ENCODE measurements at regions not wholly inside any gene's neighbourhood (a gene's known extent, or its start where the extent isn't known, plus 50 kb on each side); places are given as distances from the start of the nearest gene placed in this dataset.

GRCh38 chr2:169422120-169422519 is 57.2 kb upstream of the BBS5 start:
- no peak overlapping the region for H2BK15ac ChIP-seq (ENCODE audit: low read length)
- CTCF ChIA-PET (ENCODE audit: partially characterized antibody): interaction anchor here (0.6 kb wide), 1 partner anchor 238 kb away, joined by 3 read pairs; no protein-coding TSS in a partner anchor
- H2BK120ac ChIP-seq (replicated peaks; ENCODE audit: low read depth, low read length): no peak overlapping the region
- no peak overlapping the region for H3K27ac ChIP-seq (ENCODE audit: low read depth, low read length)
- H3K79me2 ChIP-seq (ENCODE audit: control insufficient read depth in 1 of 2, insufficient read depth in 2 of 2, low read length in 2 of 2): no peaks in the 10 kb centered on the region
- no peak overlapping the region for H2AFZ ChIP-seq (ENCODE audit: low read length)
- no peak overlapping the region for H4K91ac ChIP-seq (replicated peaks; ENCODE audit: insufficient read length, low read length)
- H4K5ac ChIP-seq (ENCODE audit: insufficient read length, low read depth, low read length): no peak overlapping the region
- H4K8ac ChIP-seq (ENCODE audit: extremely low read depth, insufficient read depth, low read length): no peak overlapping the region
- WGBS, 2 experiments (ENCODE audit: extremely low coverage in 1 of 2, insufficient coverage in 1 of 2, insufficient read length in 1 of 2, insufficient replicate concordance in 2 of 2, low coverage in 1 of 2, low lambda C conversion rate in 2 of 2, missing lambda C conversion rate in 1 of 2): 90% methylated on average over 4 of the region's 4 CpGs; no CpG with 5 or more reads in 1 of the 2 experiments
- no peaks in the 10 kb centered on the region for H3K36me3 ChIP-seq (ENCODE audit: control insufficient read depth in 2 of 4, insufficient read depth in 4 of 4, low read length in 3 of 4)
- no peak overlapping the region for H3K18ac ChIP-seq (ENCODE audit: extremely low read depth, low read length)
- H2AK5ac ChIP-seq (ENCODE audit: low read depth, low read length): no peak overlapping the region
- H3K4me2 ChIP-seq (ENCODE audit: insufficient read depth in 1 of 2, low read depth in 2 of 2, low read length in 2 of 2): no peak overlapping the region
- no peaks in the 10 kb centered on the region for H3K9me3 ChIP-seq (ENCODE audit: insufficient read depth in 2 of 2, low read depth in 1 of 2, low read length in 1 of 2)
- TF ChIP-seq RXRA (IDR thresholded peaks at IDR 0.05; ENCODE audit: insufficient read depth, low read depth, low read length) (no peak), PHF8 (conservative IDR thresholded peaks at IDR 0.05; ENCODE audit: low read depth, low read length) (no peak), FOSL1 (IDR thresholded peaks at IDR 0.05; ENCODE audit: insufficient read depth, low read depth, low read length) (no peak), SUZ12 (IDR thresholded peaks at IDR 0.05; ENCODE audit: low read length) (no peak), POU5F1 (IDR thresholded peaks at IDR 0.05; ENCODE audit: low read depth, low read length) (no peak), SIX5 (IDR thresholded peaks at IDR 0.05; ENCODE audit: low read depth, low read length) (no peak), HDAC6 (IDR thresholded peaks at IDR 0.05; ENCODE audit: low read depth, low read length) (no peak), TAF1 (IDR thresholded peaks at IDR 0.05; ENCODE audit: low read depth, low read length) (no peak), BCL11A (IDR thresholded peaks at IDR 0.05; ENCODE audit: low read depth in 2 of 2, low read length in 2 of 2) (no peak), KDM1A (IDR thresholded peaks at IDR 0.05; ENCODE audit: borderline replicate concordance, low read length) (no peak), SIRT6 (IDR thresholded peaks at IDR 0.05; ENCODE audit: low read length) (no peak)
- TF ChIP-seq, protein P1, sequence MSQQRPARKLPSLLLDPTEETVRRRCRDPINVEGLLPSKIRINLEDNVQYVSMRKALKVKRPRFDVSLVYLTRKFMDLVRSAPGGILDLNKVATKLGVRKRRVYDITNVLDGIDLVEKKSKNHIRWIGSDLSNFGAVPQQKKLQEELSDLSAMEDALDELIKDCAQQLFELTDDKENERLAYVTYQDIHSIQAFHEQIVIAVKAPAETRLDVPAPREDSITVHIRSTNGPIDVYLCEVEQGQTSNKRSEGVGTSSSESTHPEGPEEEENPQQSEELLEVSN (IDR thresholded peaks at IDR 0.05): no peak
- H2BK12ac ChIP-seq (ENCODE audit: low read depth, low read length): no peak overlapping the region
- H2BK20ac ChIP-seq (ENCODE audit: low read length): no peak overlapping the region
- H3K4ac ChIP-seq (replicated peaks; ENCODE audit: insufficient read length, low read depth, low read length): no peak overlapping the region
- H3K9ac ChIP-seq (replicated peaks in 1 of 4; ENCODE audit: extremely low read depth in 1 of 4, low read depth in 3 of 4, low read length in 3 of 4): no peak overlapping the region
- H3K14ac ChIP-seq (ENCODE audit: insufficient read length): no peak overlapping the region
- no peaks in the 10 kb centered on the region for H4K20me1 ChIP-seq (replicated peaks in 1 of 2; ENCODE audit: control insufficient read depth in 1 of 2, insufficient read depth in 2 of 2, low read length in 2 of 2)
- no peaks in the 10 kb centered on the region for H3K27me3 ChIP-seq (replicated peaks in 1 of 4; ENCODE audit: control insufficient read depth in 3 of 4, extremely low read depth in 1 of 4, insufficient read depth in 3 of 4, low read length in 3 of 4)
- POLR2A ChIA-PET (ENCODE audit: partially characterized antibody): interaction anchor here (0.7 kb wide), 1 partner anchor 754 kb away, joined by 3 read pairs; no protein-coding TSS in a partner anchor
- FAIRE-seq (no peak), DNase-seq (ENCODE audit: low read depth in 1 of 2, low spot score in 2 of 2) (no peak)
- H3K23me2 ChIP-seq (ENCODE audit: low read depth, low read length): no peaks in the 10 kb centered on the region; the same call in 1 of the 2 replicates
- H3K56ac ChIP-seq (replicated peaks; ENCODE audit: insufficient read length, low read depth, low read length): no peak overlapping the region
- no peak overlapping the region for H2BK5ac ChIP-seq (ENCODE audit: low read depth, low read length)
- H3K23ac ChIP-seq (ENCODE audit: insufficient read length): no peak overlapping the region
- no peak overlapping the region for H3K4me3 ChIP-seq (ENCODE audit: extremely low read depth in 1 of 4, insufficient read depth in 2 of 4, low read depth in 3 of 4, low read length in 4 of 4)
- H3K79me1 ChIP-seq (ENCODE audit: low read depth, low read length): no peaks in the 10 kb centered on the region
- H3K4me1 ChIP-seq (replicated peaks in 1 of 4; ENCODE audit: control insufficient read depth in 3 of 4, insufficient read depth in 4 of 4, low read length in 3 of 4): no peaks in the 10 kb centered on the region
